Peyer's patch (tissue), 4 donors: ENCODE measurements at regions not wholly inside any gene's neighbourhood (a gene's known extent, or its start where the extent isn't known, plus 50 kb on each side); places are given as distances from the start of the nearest gene placed in this dataset.
A peak's percentile ranks its signal among the peaks of the same experiment; 100 is the strongest.

Source experiments
- DNase-seq, 3 donors: peaks; one replicate each; pipeline ENCODE4 v3.0.0-alpha.2; 2017 to 2019
- H3K27ac ChIP-seq, 4 donors: fragments of 200-600 bp; sonication (generic); one replicate each; pipeline ENCODE4 v1.5.1; 2016 to 2019
- H3K27me3 ChIP-seq, 2 donors: fragments of 200-600 bp; sonication (generic); one replicate each; pipeline ENCODE4 v1.5.1; 2019
- H3K36me3 ChIP-seq, 3 donors: fragments of 200-600 bp; sonication (generic); one replicate each; pipeline ENCODE4 v1.5.1; 2016 to 2019
- H3K4me1 ChIP-seq, 4 donors: fragments of 200-600 bp; sonication (generic); one replicate each; pipeline ENCODE4 v1.5.1; 2016 to 2019
- H3K4me3 ChIP-seq, 4 donors: fragments of 200-600 bp; sonication (generic); 1 replicate in 3 of 4; 2 replicates in 1 of 4; pipeline ENCODE4 v1.5.1; 2016 to 2019; ENCODE audit warnings: mild to moderate bottlenecking in 1 of 4
- H3K9me3 ChIP-seq, 4 donors: fragments of 200-600 bp; sonication (generic); one replicate each; pipeline ENCODE4 v1.5.1; 2016 to 2019; ENCODE audit warnings: mild to moderate bottlenecking in 1 of 4
- CTCF ChIP-seq, 6 experiments: fragments of 450-650 bp in 4 of 6; fragments of 200-600 bp in 2 of 6; sonication (generic) in 1 of 6; IDR thresholded peaks; one replicate each; pipeline ENCODE4 v1.5.1; 2017 to 2019; ENCODE audit warnings: antibody characterized with exemption in 6 of 6, mild to moderate bottlenecking in 3 of 6, moderate library complexity in 1 of 6
- POLR2A ChIP-seq, 2 donors: fragments of 450-650 bp; IDR thresholded peaks; one replicate each; pipeline ENCODE4 v1.5.1; 2017; ENCODE audit warnings: antibody characterized with exemption in 2 of 2, mild to moderate bottlenecking in 2 of 2, moderate library complexity in 2 of 2

GRCh38 chr12:41683513-41684240 lies 461.0 kb downstream of the GXYLT1 start:
- Histone ChIP-seq H3K4me1 (no peaks in the 10 kb centered on the region), H3K36me3 (no peaks in the 10 kb centered on the region), H3K27me3 (no peaks in the 10 kb centered on the region), H3K4me3 (no peak overlapping the region), H3K27ac (no peak overlapping the region), H3K9me3 (no peaks in the 10 kb centered on the region)
- DNase-seq, result no peak
- TF ChIP-seq POLR2A (IDR thresholded peaks at IDR 0.05) (no peak), CTCF (IDR thresholded peaks at IDR 0.05) (no peak)

GRCh38 chr12:41683023-41683422 lies 461.7 kb downstream of the GXYLT1 start:
- Histone ChIP-seq H3K9me3 (no peaks in the 10 kb centered on the region), H3K27ac (no peak overlapping the region), H3K4me1 (no peaks in the 10 kb centered on the region), H3K36me3 (no peaks in the 10 kb centered on the region), H3K27me3 (no peaks in the 10 kb centered on the region), H3K4me3 (no peak overlapping the region)
- TF ChIP-seq POLR2A (IDR thresholded peaks at IDR 0.05), result no peak
- no peak for TF ChIP-seq CTCF (IDR thresholded peaks at IDR 0.05)
- no peak for DNase-seq

- H3K9me3 ChIP-seq, result no peaks in the 10 kb centered on the region
- H3K4me3 ChIP-seq, result no peak overlapping the region
Measured at GRCh38 chr12:41681898-41682297, 462.8 kb downstream of the GXYLT1 start.

GRCh38 chr12:41680155-41680554 lies 464.5 kb downstream of the GXYLT1 start:
- no peak for DNase-seq
- no peaks in the 10 kb centered on the region for H3K9me3 ChIP-seq

More at GRCh38 chr12:41681898-41682297, 462.8 kb downstream of the GXYLT1 start:
- no peak overlapping the region for H3K27ac ChIP-seq
- no peaks in the 10 kb centered on the region for H3K36me3 ChIP-seq
- TF ChIP-seq CTCF (IDR thresholded peaks at IDR 0.05), result no peak
- TF ChIP-seq POLR2A (IDR thresholded peaks at IDR 0.05), result no peak
- H3K27me3 ChIP-seq, result no peaks in the 10 kb centered on the region
- no peak for DNase-seq
- H3K4me1 ChIP-seq, result no peaks in the 10 kb centered on the region

GRCh38 chr12:41663598-41664265 lies 475.6 kb downstream of the PDZRN4 start:
- no peak for DNase-seq

More at GRCh38 chr12:41680155-41680554, 464.5 kb downstream of the GXYLT1 start:
- H3K4me3 ChIP-seq, result no peak overlapping the region
- H3K4me1 ChIP-seq, result no peaks in the 10 kb centered on the region
- H3K27ac ChIP-seq, result no peak overlapping the region
- no peaks in the 10 kb centered on the region for H3K36me3 ChIP-seq
- no peak for TF ChIP-seq POLR2A (IDR thresholded peaks at IDR 0.05)
- TF ChIP-seq CTCF (IDR thresholded peaks at IDR 0.05), result no peak
- H3K27me3 ChIP-seq, result no peaks in the 10 kb centered on the region

More at GRCh38 chr12:41663598-41664265, 475.6 kb downstream of the PDZRN4 start:
- Histone ChIP-seq H3K4me3 (no peak overlapping the region), H3K27me3 (no peaks in the 10 kb centered on the region), H3K4me1 (no peaks in the 10 kb centered on the region), H3K9me3 (no peaks in the 10 kb centered on the region), H3K27ac (no peak overlapping the region), H3K36me3 (no peaks in the 10 kb centered on the region)
- TF ChIP-seq POLR2A (IDR thresholded peaks at IDR 0.05), result no peak
- TF ChIP-seq CTCF (IDR thresholded peaks at IDR 0.05), result peak in 3 of 6 experiments; percentile 10 to 18 (median 13)
